Esophagus muscularis mucosa (tissue), 4 donors: ENCODE measurements at regions not wholly inside any gene's neighbourhood (a gene's known extent, or its start where the extent isn't known, plus 50 kb on each side); places are given as distances from the start of the nearest gene placed in this dataset.
"Not testable (repeated sequence)": the region's sequence is repeated elsewhere in the genome, so short reads cannot be mapped to it uniquely, and the experiment has no call there.

Experiments
- EP300 ChIP-seq: sonication (generic); formaldehyde crosslinking; IDR thresholded peaks from one replicate; pipeline ENCODE4 v1.6.1; 2017; ENCODE audit warnings: antibody characterized with exemption
- POLR2A ChIP-seq: fragments of 450-650 bp; IDR thresholded peaks from one replicate; pipeline ENCODE4 v1.6.1; 2017; ENCODE audit warnings: antibody characterized with exemption, moderate library complexity, mild to moderate bottlenecking, low read depth
- TF ChIP-seq, protein P1 (sequence below), 3 experiments: fragments of 200-600 bp in 2 of 3; fragments of 450-650 bp in 1 of 3; sonication (generic) in 2 of 3; IDR thresholded peaks; one replicate each; pipeline ENCODE4 v1.5.1; 2017 to 2019; ENCODE audit warnings: antibody characterized with exemption in 3 of 3, mild to moderate bottlenecking in 2 of 3, moderate library complexity in 1 of 3

DNA sequence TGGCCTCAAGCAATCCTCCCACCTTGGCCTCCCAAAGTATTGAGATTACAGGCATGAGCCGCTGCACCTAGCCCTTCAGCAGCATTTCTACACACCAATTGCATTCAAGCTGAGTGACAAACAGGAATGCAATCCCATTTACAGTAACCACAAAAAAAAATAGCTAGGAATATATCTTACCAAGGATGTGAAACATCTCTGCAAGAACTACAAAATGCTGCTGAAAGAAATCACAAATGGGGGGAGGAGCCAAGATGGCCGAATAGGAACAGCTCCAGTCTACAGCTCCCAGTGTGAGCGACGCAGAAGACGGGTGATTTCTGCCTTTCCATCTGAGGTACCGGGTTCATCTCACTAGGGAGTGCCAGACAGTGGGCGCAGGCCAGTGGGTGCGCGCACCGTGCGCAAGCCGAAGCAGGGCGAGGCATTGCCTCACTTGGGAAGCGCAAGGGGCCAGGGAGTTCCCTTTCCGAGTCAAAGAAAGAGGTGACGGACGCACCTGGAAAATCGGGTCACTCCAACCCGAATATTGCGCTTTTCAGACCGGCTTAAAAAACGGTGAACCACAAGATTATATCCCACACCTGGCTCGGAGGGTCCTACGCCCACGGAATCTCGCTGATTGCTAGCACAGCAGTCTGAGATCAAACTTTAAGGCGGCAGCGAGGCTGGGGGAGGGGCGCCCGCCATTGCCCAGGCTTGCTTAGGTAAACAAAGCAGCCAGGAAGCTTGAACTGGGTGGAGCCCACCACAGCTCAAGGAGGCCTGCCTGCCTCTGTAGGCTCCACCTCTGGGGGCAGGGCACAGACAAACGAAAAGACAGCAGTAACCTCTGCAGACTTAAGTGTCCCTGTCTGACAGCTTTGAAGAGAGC, 116.1 kb upstream of the GRB10 start:
- TF ChIP-seq, protein P1, sequence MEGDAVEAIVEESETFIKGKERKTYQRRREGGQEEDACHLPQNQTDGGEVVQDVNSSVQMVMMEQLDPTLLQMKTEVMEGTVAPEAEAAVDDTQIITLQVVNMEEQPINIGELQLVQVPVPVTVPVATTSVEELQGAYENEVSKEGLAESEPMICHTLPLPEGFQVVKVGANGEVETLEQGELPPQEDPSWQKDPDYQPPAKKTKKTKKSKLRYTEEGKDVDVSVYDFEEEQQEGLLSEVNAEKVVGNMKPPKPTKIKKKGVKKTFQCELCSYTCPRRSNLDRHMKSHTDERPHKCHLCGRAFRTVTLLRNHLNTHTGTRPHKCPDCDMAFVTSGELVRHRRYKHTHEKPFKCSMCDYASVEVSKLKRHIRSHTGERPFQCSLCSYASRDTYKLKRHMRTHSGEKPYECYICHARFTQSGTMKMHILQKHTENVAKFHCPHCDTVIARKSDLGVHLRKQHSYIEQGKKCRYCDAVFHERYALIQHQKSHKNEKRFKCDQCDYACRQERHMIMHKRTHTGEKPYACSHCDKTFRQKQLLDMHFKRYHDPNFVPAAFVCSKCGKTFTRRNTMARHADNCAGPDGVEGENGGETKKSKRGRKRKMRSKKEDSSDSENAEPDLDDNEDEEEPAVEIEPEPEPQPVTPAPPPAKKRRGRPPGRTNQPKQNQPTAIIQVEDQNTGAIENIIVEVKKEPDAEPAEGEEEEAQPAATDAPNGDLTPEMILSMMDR (IDR thresholded peaks at IDR 0.05), result not testable (repeated sequence)
- not testable (repeated sequence) for TF ChIP-seq POLR2A, EP300
